ENCODE measurements at regions not wholly inside any gene's neighbourhood (a gene's known extent, or its start where the extent isn't known, plus 50 kb on each side); places are given as distances from the start of the nearest gene placed in this dataset.

DNA sequence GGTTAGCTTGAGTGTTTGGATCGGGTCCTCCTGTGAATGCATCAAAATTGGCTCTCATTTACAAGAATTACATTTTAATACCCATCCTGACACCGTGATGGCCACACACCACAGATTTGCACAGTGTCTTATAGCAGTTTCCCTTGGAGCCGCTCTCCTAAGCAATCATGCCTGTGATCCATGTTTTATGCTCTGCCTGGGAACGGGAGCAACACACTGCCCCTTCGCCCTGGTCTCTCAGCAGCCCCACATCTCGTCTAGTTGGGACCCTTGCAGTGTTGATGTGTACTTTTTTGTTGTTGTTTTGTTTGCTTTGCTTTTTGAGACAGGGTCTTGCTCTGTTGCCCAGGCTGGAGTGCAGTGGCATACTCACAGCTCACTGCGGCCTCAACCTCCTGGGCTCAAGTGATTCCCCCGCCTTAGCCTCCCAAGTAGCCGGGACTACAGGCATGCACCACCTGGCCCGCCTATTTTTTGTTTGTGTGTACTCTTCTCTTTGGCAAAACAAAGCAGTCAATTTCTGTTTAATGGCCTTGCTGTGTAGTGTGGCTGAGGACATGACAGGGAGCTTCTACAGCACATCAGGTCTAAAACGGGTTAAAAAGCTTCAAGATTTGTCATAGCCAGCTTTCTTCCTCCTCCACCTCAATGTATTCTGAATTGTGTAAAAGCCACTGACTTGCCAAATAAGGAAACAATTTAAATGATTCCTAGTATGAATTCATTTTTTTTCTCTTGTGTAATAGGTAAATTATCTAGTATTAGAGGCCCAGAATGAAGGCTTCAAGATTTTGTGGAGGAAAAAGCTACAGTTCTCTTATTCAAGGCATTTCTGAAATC lies 101.6 kb upstream of the TBCA start:
- TF ChIP-seq POLR2A (IDR thresholded peaks at IDR 0.05) = no peak
- TF ChIP-seq, protein P1, sequence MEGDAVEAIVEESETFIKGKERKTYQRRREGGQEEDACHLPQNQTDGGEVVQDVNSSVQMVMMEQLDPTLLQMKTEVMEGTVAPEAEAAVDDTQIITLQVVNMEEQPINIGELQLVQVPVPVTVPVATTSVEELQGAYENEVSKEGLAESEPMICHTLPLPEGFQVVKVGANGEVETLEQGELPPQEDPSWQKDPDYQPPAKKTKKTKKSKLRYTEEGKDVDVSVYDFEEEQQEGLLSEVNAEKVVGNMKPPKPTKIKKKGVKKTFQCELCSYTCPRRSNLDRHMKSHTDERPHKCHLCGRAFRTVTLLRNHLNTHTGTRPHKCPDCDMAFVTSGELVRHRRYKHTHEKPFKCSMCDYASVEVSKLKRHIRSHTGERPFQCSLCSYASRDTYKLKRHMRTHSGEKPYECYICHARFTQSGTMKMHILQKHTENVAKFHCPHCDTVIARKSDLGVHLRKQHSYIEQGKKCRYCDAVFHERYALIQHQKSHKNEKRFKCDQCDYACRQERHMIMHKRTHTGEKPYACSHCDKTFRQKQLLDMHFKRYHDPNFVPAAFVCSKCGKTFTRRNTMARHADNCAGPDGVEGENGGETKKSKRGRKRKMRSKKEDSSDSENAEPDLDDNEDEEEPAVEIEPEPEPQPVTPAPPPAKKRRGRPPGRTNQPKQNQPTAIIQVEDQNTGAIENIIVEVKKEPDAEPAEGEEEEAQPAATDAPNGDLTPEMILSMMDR (IDR thresholded peaks at IDR 0.05) = no peak

Measured in Peyer's patch (tissue), 4 donors.